ENCODE measurements at regions not wholly inside any gene's neighbourhood (a gene's known extent, or its start where the extent isn't known, plus 50 kb on each side); places are given as distances from the start of the nearest gene placed in this dataset.
"Not testable (repeated sequence)": the region's sequence is repeated elsewhere in the genome, so short reads cannot be mapped to it uniquely, and the experiment has no call there.

DNA sequence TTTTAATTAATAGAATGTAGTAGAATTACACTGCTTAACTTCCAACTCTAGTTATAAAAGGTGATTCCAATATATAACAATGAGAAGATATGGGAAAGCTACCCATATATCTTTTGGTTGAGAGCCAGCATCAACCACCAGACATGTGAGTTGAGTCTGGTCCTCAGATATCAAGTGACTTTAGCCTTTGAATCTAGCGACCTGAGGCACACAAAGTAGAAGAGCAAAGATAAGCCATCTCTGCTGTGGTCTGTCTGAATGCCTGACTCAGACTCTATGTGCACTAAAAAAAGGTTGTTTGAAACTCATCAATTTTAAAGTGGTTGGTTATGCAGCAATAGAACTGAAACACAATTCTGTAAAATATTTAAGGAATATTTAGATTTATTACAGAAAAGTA is 492.5 kb upstream of the SOX9 start:
- no peak for DNase-seq

DNA sequence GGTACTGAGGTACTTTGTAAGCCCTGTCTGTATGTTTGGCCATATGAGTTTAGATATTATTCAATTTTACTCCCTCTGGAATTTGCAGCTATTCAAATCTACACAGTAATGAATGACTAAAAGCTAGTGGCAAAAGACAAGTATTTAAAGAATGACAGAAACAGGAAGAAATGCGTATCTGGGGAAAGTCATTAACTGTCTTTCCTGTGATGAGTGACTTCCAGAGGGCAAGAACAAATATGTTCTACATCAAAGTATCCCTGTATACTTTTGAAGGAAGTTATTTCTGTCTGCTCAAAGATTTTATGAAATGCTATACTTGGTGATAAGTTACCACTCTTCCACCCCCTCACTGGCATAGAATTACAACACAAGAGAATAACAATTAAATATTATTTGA is 489.3 kb upstream of the SOX9 start:
- DNase-seq = no peak

DNA sequence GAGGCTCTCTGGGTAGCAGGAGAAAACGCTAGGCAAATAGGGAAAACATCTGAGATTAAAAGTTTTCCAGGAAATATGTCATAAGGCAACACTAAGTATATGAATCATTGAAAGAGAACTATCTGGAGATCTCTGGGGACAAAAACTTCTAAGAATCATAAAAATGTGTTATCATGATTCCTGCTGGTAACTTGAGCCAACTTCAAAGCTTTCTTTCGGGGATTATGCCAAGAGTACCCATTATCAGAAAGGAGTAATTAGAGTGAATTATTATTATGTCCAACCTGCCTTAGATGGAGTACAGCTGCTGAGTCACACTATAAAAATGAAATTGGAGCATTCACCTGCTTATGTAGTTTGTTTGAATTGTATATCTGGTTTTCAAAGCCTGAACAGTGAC is 488.5 kb upstream of the SOX9 start:
- no peak for DNase-seq

DNA sequence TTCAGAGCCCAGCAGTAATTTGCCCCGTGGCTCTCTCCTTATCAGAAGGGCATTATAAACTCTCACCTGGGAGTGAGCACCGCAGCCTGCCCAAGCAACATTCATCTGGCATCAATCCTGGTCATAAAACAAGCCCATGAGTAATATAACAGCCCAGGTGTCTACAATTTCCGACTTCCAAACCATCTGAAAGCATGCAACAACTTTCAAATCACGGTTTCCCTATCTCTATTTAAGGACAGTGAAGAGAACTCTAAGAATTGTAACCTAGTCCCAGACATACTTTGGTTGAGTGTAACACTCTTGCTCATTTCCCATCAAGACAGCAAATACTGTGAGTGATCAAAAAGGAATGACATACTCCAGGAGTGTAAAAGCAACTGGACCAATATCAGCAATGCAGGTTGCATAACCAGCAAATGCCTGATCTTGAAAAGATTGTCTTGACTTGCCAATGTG is 487.4 kb upstream of the SOX9 start:
- no peak for DNase-seq

DNA sequence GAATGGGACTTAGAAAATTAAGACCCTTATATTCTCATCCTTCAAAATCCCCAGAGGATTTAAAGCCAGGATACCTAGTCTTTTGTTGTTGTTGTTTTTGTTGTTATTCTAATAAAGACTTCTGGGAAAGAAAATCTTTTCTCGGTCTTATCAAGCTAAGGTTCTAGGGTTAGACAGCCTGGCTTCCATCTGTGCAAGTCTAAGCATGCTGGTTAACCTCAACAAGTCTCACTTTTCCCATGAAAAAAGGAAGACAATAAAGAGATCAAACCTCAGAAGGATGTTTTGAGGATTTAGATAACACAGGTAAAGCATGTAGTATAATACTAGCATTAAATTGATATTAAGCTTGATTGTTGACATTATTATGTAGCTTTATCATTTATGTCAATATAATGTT is 486.4 kb upstream of the SOX9 start:
- DNase-seq = no peak

DNA sequence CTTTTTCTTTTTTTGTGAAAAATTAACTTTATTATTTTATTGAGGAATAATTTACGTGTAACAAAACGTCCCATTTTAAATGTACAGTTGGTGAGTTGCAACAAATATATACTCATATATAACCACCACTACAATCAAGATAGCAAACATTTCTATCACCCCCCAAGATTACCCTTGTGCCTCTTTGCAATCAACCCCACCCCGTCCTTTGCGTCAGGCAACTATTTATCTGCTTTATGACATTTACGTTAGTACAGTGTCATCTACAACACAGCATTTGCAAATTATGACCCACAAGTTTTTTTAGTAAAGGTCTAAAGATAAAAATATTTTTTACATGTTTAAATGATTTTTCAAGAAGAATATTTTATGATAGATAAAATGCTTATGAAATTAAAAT is 485.6 kb upstream of the SOX9 start:
- DNase-seq = no peak

DNA sequence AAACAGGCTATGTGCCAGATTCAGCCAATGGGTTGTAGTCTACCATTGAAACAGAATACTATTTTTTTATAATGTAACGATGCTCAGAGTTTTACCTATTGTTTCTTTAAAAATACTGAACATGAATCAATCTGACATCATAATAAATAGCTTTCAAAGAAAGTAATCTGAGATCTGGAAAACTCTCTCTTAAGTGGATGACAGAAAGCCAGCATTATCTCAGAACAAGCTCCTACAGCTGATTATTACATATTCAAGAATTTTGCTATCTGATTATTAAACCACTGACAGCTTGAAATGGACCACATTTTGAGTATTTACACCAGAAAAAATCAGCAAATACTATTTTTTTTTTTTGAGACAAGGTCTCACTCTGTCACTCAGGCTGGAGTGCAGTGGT is 484.2 kb upstream of the SOX9 start:
- no peak for DNase-seq

DNA sequence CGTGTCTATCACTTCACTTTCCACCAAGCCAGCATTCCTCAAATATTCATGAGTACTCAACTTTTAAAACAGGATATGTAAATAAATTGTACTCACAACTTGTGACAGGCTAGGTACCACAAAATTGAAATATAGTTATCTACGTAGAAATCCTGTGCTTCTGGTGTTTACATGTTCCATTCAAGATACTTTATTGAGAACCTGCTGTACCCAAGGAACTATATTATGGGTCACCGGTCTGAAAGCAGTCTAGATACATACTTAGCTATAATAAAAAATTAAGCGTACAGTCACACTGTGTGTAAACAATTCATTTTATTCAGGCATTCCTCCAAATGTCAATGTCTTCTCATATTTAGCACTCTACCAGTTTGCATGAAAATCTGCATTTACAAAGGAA is 482.2 kb upstream of the SOX9 start:
- DNase-seq = no peak

DNA sequence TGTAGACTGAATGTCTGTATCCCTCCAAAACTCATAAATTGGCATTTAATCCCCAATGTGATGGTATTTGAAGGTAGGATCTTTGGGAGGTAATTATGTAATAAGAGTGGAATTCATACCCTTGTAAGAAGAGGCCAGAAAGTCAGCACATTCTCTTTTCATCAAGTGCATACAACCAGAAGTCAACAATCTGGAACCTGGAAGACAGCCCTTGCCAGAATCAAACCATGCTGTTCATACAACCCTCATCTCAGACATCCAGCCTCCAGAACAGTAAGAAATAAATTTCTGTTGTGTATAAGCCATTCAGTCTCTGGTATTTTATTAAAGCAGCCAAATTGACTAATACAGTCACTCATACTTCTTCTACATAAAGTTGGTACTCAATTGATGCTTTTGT is 481.0 kb upstream of the SOX9 start:
- DNase-seq = no peak

DNA sequence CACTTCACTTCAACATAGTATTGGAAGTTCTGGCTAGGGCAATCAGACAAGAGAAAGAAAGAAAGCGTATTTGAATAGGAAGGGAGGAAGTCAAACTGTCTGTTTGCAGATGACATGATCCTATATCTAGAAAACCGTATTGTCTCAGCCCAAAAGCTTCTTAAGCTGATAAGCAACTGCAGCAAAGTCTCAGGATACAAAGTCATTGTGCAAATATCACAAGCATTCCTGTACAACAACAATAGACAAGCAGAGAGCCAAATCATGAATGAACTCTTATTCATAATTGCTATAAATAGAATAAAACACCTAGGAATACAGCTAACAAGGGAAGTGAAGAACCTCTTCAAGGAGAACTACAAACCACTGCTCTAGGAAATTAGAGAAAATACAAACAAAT is 473.9 kb upstream of the SOX9 start:
- not testable (repeated sequence) for DNase-seq

DNA sequence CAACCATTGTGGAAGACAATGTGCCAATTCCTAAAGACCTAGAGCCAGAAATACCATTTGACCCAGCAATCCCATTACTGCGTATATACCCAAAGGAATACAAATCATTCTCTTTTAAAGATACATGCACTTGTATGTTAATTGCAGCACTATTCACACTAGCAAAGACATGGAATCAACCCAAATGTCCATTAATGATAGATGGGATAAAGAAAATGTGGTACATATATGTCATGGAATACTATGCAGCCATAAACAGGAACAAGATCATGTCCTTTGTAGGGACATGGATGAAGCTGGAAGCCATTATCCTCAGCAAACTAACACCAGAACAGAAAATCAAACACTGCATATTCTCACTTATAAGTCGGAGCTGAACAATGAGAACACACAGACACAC is 472.5 kb upstream of the SOX9 start:
- not testable (repeated sequence) for DNase-seq

DNA sequence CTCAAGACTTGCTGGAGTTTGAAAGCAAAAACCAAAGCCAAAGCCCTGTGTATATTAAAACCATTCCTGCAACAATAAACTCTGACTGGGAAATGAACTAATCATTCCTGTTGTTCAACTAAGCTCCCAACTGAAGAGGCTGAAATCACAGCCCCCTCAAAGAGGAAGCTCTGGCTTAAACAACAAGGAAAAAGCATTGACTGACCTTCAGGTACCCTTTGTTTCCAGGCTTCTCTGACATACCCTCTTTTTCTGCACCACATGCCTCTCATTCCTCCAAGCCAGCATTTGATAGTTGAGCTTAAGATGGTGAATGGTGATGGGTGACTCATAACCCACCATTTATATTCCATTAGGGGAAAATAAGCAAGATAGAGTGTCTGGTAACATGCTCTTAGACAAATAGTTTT is 470.9 kb upstream of the SOX9 start:
- no peak for DNase-seq

DNA sequence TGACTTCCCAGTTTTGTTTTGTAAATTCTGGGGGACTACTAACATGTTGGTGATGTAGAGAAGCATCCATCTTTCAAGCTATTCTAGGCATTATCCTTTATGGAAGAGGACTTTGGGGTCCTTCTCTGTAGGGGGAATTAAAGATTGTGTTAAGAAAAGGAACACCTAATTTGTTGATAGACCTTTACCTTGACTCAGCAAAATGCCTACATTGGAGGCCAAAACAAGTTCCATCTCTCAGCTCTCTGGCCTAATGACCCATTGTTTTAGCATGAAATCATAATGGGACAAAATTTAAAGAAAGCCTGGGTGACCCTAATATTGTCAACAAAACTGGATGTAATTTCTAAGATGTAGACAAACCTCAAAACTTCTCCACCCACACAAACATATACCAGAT is 465.3 kb upstream of the SOX9 start:
- no peak for DNase-seq

DNA sequence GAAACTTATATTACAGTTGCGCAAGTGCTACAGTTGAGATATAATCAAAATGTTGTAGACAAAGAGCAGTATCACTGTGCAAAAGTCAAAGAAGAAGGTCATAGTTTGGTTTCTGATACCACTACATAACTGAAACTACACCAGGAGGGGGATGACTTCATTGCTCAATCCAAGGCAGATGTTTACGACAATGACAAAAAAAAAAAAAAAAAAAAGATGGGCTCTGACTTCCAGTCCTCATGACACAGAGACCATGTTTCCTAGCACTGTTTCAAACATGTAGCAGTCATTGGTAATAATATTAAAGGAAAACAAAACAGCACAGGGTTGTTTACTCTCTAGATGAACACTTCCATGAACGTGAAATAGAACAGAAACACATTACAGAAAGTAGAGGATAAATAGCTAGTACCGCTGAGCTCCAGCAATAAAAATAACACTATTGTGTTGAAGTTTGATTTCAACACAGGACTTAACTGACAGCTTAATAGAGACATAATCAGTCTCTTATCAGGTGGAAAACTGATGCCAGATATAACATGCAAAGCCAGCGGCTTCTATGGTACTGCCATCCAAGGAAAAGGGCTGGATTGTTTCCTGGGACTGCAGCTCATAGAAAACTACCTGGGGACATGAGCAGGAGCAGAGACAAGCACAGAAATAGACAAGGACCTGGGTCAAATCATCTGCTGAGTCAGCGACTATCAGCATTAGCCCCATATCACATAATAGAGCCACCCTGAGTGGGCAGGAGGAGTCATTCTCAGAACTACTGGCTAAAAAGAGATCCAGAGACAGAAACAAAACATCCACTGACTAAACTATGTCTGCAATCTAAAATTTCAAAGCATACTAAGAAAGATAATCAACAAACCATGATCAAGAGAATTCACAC is 463.6 kb upstream of the SOX9 start:
- no peak for DNase-seq

DNA sequence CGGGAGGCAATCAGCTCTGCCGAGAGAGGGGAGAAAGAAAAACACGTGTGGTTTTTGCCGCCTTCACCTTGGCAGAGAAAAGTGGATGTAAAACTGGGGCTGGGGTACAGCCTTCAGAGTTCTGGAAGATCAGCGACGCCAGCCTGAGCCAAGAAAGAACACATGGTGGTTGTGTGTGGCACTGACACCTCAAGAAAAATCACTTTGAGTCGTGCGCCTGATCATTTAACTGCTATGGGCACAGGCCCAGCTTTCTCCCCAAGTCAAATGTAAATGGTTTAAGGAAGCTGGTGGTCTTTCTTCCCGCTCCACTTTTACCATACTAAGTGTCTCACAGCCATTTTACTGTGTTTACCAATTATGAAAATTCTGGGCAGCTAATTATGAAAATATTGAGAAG is 461.8 kb upstream of the SOX9 start:
- DNase-seq = no peak

DNA sequence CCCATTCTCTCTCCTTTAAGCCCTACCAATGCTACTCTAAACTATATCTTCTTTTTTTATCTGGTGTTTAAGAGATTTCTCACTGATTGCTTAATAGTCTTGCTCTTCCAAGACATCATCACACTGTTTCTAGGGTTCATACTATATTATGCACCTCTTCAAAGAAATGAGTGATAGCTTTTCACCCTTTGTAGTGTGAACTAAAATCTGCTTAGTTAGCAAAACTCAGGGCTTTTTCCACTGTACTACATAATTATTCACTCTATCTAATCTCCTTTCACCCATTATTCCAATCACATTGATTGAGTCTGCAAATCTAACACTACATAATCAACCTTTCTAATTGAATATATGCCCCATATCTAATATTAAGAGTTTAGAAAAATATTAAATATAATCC is 456.0 kb upstream of the SOX9 start:
- DNase-seq = no peak

DNA sequence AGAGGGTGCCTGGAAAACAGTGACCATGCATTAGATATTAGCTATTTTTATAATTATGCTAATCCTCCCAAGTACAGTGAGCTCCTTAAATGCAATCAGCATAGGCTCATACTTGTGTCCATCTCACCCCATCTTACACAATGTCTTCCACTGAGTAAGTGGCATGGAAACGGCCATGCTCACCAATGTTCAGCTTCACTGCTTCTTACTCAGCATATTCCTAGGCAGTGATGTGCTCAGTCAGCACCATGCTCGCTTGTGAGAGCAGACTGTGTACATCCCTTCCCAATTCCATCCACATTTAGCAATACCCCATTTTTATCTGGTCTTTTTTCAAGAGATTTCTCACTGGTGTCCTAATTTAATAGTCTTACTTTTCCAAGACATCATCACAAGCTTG is 454.8 kb upstream of the SOX9 start:
- DNase-seq = no peak

DNA sequence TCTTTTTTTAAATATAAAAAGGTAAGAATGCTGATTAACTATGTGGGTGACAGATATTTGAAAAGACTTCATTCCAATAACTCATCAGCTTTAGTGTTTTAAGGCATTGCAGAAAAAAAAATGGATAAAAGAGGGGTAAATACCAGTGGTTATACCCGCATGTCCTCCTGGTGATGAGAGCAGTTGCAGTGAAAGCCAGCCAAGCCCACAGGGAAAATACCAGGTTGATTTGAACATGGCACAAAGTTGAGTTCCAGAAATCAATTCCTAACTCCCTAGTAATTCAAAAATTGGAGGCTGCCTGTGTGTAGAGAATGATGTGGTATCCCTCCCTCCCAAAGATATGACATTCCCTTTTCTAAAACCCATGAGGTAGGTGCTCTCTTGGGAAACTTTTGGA is 453.2 kb upstream of the SOX9 start:
- no peak for DNase-seq

DNA sequence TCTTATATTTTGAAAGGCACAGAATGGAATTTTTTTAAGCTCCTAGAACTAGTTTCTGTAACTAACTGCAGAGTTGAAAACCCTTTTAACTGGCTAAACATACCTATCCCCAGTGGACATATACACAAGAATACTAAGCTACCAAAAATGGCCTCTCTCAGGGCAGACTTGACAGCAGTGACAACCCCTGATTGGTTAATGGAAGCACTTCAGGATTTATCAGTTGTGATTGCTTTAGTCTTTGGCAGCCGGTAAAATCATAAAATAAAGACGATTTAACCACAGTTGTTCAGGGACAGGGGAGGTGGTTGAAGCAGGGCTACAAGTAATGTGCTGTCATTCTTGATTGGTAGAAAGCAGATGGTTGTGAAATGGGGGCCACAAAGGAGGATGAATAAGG is 452.0 kb upstream of the SOX9 start:
- DNase-seq = no peak

DNA sequence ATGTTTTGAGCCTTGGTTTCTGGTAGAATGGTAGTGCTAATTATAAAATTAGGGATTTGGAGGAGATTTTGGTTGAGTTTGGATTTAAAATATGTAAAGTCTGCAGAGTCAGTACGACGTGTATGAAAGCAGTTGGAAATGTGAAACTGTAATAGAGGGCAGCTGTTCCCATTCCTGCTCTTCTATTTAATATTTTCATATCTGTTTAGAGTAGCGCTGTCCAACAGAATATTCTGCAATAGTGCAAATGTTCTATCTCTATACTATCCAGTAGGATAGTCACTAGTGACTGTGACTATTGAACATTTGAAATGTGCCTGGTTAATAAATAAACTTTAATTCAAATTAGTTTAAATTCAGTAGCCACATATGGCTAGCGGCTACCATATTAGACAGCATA is 443.4 kb upstream of the SOX9 start:
- DNase-seq = no peak

DNA sequence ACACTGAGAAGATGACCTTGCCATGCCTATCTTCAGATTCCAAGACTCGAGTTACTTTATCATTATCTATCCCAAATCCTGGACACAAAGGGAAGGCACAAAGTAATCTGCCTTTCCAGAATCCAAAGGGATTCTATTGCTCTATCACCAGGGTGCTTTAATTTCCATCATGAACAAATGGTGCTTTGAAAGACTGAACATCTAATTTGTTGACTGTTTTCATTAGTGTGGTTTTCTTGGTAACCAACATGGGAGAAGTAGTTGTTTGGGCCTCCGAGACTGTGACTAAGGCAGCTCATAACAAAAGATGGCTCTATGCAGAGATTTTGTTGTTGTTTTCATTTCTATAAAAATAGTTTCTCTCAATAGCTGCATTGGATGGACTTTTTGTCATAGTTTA is 441.0 kb upstream of the SOX9 start:
- no peak for DNase-seq

DNA sequence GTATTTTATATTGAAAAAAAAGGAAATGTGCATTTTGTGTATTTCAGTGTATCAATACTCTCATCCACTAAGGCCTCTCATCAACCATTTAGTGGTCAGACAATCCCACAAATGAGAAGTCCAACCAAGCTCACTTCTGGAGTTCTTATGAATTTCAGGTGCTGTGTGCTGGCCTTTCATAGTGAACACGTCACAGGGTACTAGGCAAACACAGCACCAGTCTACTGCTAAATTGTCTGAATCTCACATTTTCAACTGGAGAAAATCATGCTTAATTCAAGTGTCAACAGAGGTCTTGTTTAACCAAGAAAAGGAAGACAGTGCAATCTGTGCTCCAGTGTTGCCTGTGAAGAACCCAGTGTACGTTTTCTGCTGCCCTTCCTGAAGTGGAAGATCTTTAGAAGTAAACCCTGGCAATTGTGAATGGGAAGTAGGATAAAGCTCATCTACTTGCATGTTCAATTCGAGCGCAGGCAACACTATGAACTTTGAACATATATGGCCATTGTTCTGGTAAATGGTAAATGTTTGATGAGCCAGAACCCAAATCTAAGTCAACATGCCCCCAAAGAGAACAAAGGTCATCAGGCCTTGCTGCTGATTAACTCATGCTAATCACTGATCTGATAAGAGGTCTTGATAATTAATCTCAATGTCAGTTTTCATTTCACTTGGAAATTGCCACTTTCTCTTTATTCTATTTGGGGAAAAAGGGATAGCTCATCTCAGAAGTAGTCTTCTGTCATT is 439.2 kb upstream of the SOX9 start:
- no peak for DNase-seq

DNA sequence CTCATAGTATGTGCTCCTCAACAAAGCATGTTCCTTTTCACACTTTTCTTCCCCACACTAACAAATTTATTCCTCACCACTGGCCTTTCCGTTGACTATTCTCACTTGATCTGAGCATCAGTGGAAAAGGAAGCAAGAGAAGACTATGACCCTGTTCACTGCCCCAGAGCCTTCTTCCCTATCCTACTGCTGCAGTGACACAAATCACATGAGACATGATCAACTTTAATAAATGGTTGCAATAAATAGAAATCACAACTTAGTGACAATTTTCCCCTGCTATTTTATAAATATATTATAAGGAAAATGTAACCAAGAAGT is 438.7 kb upstream of the SOX9 start:
- DNase-seq = no peak

DNA sequence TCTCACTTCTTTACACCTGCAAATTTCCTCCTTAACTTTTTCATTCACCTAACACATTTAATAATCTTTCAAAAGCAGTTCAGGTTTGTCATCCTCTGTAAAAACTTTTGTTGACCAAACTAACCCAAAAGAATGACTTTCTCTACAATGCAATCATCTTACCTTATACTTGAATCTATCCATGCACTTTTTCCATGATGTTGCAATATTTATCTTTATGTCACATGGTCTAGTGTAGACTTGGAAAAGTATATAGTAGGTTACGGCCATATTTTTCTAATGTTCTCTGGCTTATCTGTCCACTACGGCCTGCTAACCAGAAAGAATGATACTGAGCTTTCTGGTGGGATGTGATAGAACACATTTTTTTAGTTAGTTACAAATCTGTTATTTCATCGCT is 431.0 kb upstream of the SOX9 start:
- DNase-seq = no peak

DNA sequence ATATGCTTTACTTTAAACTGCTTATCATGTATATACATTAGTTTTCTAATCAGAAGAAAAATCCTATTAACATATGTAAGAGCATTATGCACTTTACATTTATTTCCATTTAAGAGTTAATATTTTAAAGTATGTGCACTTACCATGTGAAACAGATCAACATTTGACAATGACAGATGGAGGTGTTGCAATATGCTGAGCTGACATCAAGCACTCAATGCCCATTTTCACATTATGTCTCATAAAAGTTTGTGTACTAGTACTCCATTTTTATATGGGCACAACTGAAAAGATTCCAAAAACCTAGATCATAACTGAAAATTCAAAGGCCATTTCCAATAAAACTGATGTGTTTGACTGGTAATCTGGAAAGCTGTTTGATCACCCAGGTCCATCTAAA is 420.9 kb upstream of the SOX9 start:
- DNase-seq = no peak
